Central memory CD8-positive, alpha-beta T cell (primary cell): ENCODE measurements at regions not wholly inside any gene's neighbourhood (a gene's known extent, or its start where the extent isn't known, plus 50 kb on each side); places are given as distances from the start of the nearest gene placed in this dataset.
"Not testable (repeated sequence)": the region's sequence is repeated elsewhere in the genome, so short reads cannot be mapped to it uniquely, and the experiment has no call there.

Experiments
- ATAC-seq: fragments of 150-1000 bp; cut with Tn5 transposase; replicated peaks from 2 replicates; pipeline ENCODE4 v1.10.0; 2022; ENCODE audit warnings: mild to moderate bottlenecking, moderate FRiP score, moderate number of reproducible peaks; ENCODE audit not compliant: poor library complexity, severe bottlenecking; ENCODE audit errors: extremely low read depth
- DNase-seq, 2 donors: peaks; one replicate each; pipeline ENCODE4 v3.0.0; 2021; ENCODE audit warnings: low spot score in 2 of 2
- H3K27ac Mint-ChIP-seq: one replicate; pipeline ENCODE4 v1.8.0; 2022; ENCODE audit warnings: low read depth, mild to moderate bottlenecking, moderate library complexity, mixed read lengths
- H3K27me3 Mint-ChIP-seq: one replicate; pipeline ENCODE4 v1.8.0; 2022; ENCODE audit warnings: mixed read lengths
- H3K36me3 Mint-ChIP-seq: one replicate; pipeline ENCODE4 v1.8.0; 2022; ENCODE audit warnings: mild to moderate bottlenecking, moderate library complexity, mixed read lengths; ENCODE audit not compliant: insufficient read depth
- H3K4me1 Mint-ChIP-seq: one replicate; pipeline ENCODE4 v1.8.0; 2022; ENCODE audit warnings: mixed read lengths
- H3K4me3 Mint-ChIP-seq: one replicate; pipeline ENCODE4 v1.8.0; 2022; ENCODE audit warnings: mild to moderate bottlenecking, moderate library complexity, mixed read lengths
- H3K9me3 Mint-ChIP-seq: one replicate; pipeline ENCODE4 v1.8.0; 2022; ENCODE audit warnings: mixed read lengths

GRCh38 chr6:37078814-37079213 lies 73.4 kb downstream of the FGD2 start:
- DNase-seq (no peak), ATAC-seq (no peak)
- Mint-ChIP-seq H3K36me3 (no peaks in the 10 kb centered on the region), H3K4me1 (peaks cover 1% of the 10 kb centered on the region), H3K4me3 (no peak overlapping the region), H3K27me3 (no peaks in the 10 kb centered on the region), H3K9me3 (no peaks in the 10 kb centered on the region), H3K27ac (no peak overlapping the region)

GRCh38 chr6:37081042-37081607 lies 75.7 kb downstream of the FGD2 start:
- no peak overlapping the region for H3K27ac Mint-ChIP-seq
- H3K4me3 Mint-ChIP-seq, result no peak overlapping the region
- no peaks in the 10 kb centered on the region for H3K36me3 Mint-ChIP-seq
- ATAC-seq (no peak), DNase-seq (no peak)
- no peaks in the 10 kb centered on the region for H3K9me3 Mint-ChIP-seq
- H3K27me3 Mint-ChIP-seq, result no peaks in the 10 kb centered on the region
- H3K4me1 Mint-ChIP-seq, result no peaks in the 10 kb centered on the region

GRCh38 chr6:37082390-37083130 lies 77.1 kb downstream of the FGD2 start:
- Mint-ChIP-seq H3K4me3 (no peak overlapping the region), H3K27ac (no peak overlapping the region)
- no peak for ATAC-seq

GRCh38 chr6:37083243-37084138 lies 78.0 kb downstream of the FGD2 start:
- H3K27ac Mint-ChIP-seq, result no peak overlapping the region

More at GRCh38 chr6:37082390-37083130, 77.1 kb downstream of the FGD2 start:
- no peaks in the 10 kb centered on the region for H3K36me3 Mint-ChIP-seq
- H3K27me3 Mint-ChIP-seq, result no peaks in the 10 kb centered on the region
- DNase-seq, result no peak
- H3K4me1 Mint-ChIP-seq, result no peaks in the 10 kb centered on the region
- H3K9me3 Mint-ChIP-seq, result no peaks in the 10 kb centered on the region

GRCh38 chr6:37084665-37085064 lies 79.2 kb downstream of the FGD2 start:
- H3K36me3 Mint-ChIP-seq, H3K4me1 Mint-ChIP-seq, DNase-seq, H3K27me3 Mint-ChIP-seq, H3K4me3 Mint-ChIP-seq, H3K9me3 Mint-ChIP-seq, ATAC-seq, H3K27ac Mint-ChIP-seq: not testable (repeated sequence)

More at GRCh38 chr6:37083243-37084138, 78.0 kb downstream of the FGD2 start:
- no peak for DNase-seq
- Mint-ChIP-seq H3K4me3 (no peak overlapping the region), H3K36me3 (no peaks in the 10 kb centered on the region), H3K4me1 (no peaks in the 10 kb centered on the region), H3K9me3 (no peaks in the 10 kb centered on the region), H3K27me3 (no peaks in the 10 kb centered on the region)
- ATAC-seq, result no peak

- no peaks in the 10 kb centered on the region for H3K27me3 Mint-ChIP-seq
- no peaks in the 10 kb centered on the region for H3K4me1 Mint-ChIP-seq
- H3K27ac Mint-ChIP-seq, result no peak overlapping the region
- ATAC-seq, result no peak
- H3K9me3 Mint-ChIP-seq, result no peaks in the 10 kb centered on the region
- H3K36me3 Mint-ChIP-seq, result no peaks in the 10 kb centered on the region
- H3K4me3 Mint-ChIP-seq, result no peak overlapping the region
- DNase-seq, result no peak
Observed at GRCh38 chr6:37085198-37085597, 79.7 kb downstream of the FGD2 start.

- no peak for ATAC-seq
- Mint-ChIP-seq H3K4me1 (no peaks in the 10 kb centered on the region), H3K9me3 (no peaks in the 10 kb centered on the region), H3K36me3 (no peaks in the 10 kb centered on the region), H3K27me3 (no peaks in the 10 kb centered on the region), H3K4me3 (no peak overlapping the region), H3K27ac (no peak overlapping the region)
- DNase-seq, result no peak
Observed at GRCh38 chr6:37088897-37089296, 81.1 kb upstream of the PIM1 start.

- H3K9me3 Mint-ChIP-seq, result no peaks in the 10 kb centered on the region
Observed at GRCh38 chr6:37089783-37090182, 80.2 kb upstream of the PIM1 start.

GRCh38 chr6:37091104-37091503 lies 78.8 kb upstream of the PIM1 start:
- H3K27me3 Mint-ChIP-seq, H3K36me3 Mint-ChIP-seq, H3K4me1 Mint-ChIP-seq, DNase-seq, ATAC-seq, H3K27ac Mint-ChIP-seq, H3K9me3 Mint-ChIP-seq, H3K4me3 Mint-ChIP-seq: not testable (repeated sequence)

More at GRCh38 chr6:37089783-37090182, 80.2 kb upstream of the PIM1 start:
- Mint-ChIP-seq H3K36me3 (no peaks in the 10 kb centered on the region), H3K27me3 (no peaks in the 10 kb centered on the region), H3K27ac (no peak overlapping the region), H3K4me1 (no peaks in the 10 kb centered on the region), H3K4me3 (no peak overlapping the region)
- DNase-seq (no peak), ATAC-seq (no peak)

GRCh38 chr6:37091586-37091985 lies 78.4 kb upstream of the PIM1 start:
- ATAC-seq, result not testable (repeated sequence)

GRCh38 chr6:37092923-37093727 lies 76.8 kb upstream of the PIM1 start:
- Mint-ChIP-seq H3K4me3 (no peak overlapping the region), H3K36me3 (no peaks in the 10 kb centered on the region), H3K27ac (no peak overlapping the region), H3K27me3 (no peaks in the 10 kb centered on the region), H3K4me1 (no peaks in the 10 kb centered on the region), H3K9me3 (no peaks in the 10 kb centered on the region)
- ATAC-seq (no peak), DNase-seq (no peak)

More at GRCh38 chr6:37091586-37091985, 78.4 kb upstream of the PIM1 start:
- not testable (repeated sequence) for H3K27ac Mint-ChIP-seq, H3K27me3 Mint-ChIP-seq, H3K9me3 Mint-ChIP-seq, H3K4me3 Mint-ChIP-seq, H3K36me3 Mint-ChIP-seq, DNase-seq, H3K4me1 Mint-ChIP-seq

- Mint-ChIP-seq H3K9me3 (no peaks in the 10 kb centered on the region), H3K27me3 (no peaks in the 10 kb centered on the region), H3K4me1 (no peaks in the 10 kb centered on the region), H3K27ac (no peak overlapping the region), H3K4me3 (no peak overlapping the region), H3K36me3 (no peaks in the 10 kb centered on the region)
- DNase-seq (no peak), ATAC-seq (no peak)
Observed at GRCh38 chr6:37093728-37094069, 76.3 kb upstream of the PIM1 start.
